A673 (cell line): ENCODE measurements at regions not wholly inside any gene's neighbourhood (a gene's known extent, or its start where the extent isn't known, plus 50 kb on each side); places are given as distances from the start of the nearest gene placed in this dataset.

Experiments
- EZH2 ChIP-seq: fragments of 200-600 bp; sonication (generic); IDR thresholded peaks from 2 replicates; pipeline ENCODE4 v1.6.1; 2017; ENCODE audit warnings: borderline replicate concordance, low read depth, mild to moderate bottlenecking, mixed read lengths, antibody characterized with exemption, low read length; ENCODE audit not compliant: poor library complexity, severe bottlenecking
- TF ChIP-seq, protein P1 (sequence below): fragments of 300-800, 200-600 bp; sonication (generic); conservative IDR thresholded peaks from 2 replicates; pipeline ENCODE4 v1.5.1; 2017; ENCODE audit warnings: low read depth, mild to moderate bottlenecking, antibody characterized with exemption, low read length, moderate library complexity, mixed read lengths

DNA sequence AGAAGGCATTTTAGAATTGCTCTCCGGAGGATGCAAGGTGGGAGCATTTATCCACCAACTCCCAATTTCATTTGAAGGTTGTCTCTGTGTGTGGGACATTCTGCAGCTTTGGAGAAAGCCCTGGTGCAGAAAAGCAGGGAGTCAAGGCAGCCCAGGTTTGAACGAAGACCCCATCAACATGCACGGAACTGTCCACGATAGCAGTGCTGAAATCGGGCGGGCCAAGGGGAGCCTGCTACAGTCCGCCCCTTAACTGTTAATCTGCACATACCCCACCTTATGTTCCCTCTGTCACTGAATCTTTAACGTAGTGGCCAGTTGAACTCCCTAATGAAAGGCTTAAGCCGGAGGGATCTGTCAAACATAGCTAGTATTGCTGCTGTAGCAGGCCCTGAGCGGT lies 68.8 kb upstream of the C1orf174 start:
- TF ChIP-seq, protein P1, sequence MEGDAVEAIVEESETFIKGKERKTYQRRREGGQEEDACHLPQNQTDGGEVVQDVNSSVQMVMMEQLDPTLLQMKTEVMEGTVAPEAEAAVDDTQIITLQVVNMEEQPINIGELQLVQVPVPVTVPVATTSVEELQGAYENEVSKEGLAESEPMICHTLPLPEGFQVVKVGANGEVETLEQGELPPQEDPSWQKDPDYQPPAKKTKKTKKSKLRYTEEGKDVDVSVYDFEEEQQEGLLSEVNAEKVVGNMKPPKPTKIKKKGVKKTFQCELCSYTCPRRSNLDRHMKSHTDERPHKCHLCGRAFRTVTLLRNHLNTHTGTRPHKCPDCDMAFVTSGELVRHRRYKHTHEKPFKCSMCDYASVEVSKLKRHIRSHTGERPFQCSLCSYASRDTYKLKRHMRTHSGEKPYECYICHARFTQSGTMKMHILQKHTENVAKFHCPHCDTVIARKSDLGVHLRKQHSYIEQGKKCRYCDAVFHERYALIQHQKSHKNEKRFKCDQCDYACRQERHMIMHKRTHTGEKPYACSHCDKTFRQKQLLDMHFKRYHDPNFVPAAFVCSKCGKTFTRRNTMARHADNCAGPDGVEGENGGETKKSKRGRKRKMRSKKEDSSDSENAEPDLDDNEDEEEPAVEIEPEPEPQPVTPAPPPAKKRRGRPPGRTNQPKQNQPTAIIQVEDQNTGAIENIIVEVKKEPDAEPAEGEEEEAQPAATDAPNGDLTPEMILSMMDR: no peak
- no peak for TF ChIP-seq EZH2
